PC-9 (cell line): ENCODE measurements at regions not wholly inside any gene's neighbourhood (a gene's known extent, or its start where the extent isn't known, plus 50 kb on each side); places are given as distances from the start of the nearest gene placed in this dataset.

Experiments
- EZH2 ChIP-seq: fragments of 200-600 bp; sonication (generic); IDR thresholded peaks from 2 replicates; pipeline ENCODE4 v1.8.0; 2017; ENCODE audit warnings: antibody characterized with exemption, low read depth
- TF ChIP-seq, protein P1 (sequence below): fragments of 200-600 bp; sonication (generic); conservative IDR thresholded peaks from 2 replicates; pipeline ENCODE4 v1.6.1; 2017; ENCODE audit warnings: mixed run types, antibody characterized with exemption, mild to moderate bottlenecking, moderate library complexity

DNA sequence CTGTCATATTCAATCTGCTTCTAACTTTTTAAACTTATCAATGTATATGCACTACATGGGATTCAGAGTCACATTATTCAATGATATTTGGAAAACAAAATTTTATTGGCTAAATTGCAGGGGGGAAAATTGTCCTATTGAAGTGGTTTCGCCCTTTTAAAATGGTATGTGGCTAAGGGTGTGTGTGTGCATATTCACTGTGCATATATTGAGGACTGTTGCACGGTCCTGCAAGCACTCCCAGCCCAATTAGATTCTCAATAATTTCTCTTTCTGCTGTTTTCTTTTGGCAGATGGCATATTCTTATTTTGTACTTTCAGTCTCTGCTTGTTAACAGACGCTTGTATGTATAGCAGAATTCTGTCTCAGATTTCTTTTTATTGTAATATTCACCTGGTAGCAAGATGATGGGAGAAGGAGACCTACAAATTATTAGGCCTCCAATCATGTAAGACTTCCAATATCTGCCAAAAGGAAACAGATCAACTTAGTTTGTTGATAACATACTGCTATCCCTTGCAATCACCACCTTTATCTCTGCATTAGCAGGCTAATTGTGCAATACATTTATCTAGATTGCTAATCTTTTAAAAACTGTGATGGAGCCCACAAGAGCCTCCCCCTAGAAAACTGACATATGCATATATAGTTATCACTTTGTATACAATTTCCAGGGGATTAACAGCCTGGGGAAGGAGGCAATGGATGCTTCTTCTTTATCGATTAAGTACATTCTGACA, 411.5 kb downstream of the PLK2 start:
- TF ChIP-seq, protein P1, sequence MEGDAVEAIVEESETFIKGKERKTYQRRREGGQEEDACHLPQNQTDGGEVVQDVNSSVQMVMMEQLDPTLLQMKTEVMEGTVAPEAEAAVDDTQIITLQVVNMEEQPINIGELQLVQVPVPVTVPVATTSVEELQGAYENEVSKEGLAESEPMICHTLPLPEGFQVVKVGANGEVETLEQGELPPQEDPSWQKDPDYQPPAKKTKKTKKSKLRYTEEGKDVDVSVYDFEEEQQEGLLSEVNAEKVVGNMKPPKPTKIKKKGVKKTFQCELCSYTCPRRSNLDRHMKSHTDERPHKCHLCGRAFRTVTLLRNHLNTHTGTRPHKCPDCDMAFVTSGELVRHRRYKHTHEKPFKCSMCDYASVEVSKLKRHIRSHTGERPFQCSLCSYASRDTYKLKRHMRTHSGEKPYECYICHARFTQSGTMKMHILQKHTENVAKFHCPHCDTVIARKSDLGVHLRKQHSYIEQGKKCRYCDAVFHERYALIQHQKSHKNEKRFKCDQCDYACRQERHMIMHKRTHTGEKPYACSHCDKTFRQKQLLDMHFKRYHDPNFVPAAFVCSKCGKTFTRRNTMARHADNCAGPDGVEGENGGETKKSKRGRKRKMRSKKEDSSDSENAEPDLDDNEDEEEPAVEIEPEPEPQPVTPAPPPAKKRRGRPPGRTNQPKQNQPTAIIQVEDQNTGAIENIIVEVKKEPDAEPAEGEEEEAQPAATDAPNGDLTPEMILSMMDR = no peak
- TF ChIP-seq EZH2 = no peak
